ENCODE measurements at regions not wholly inside any gene's neighbourhood (a gene's known extent, or its start where the extent isn't known, plus 50 kb on each side); places are given as distances from the start of the nearest gene placed in this dataset.

GRCh38 chr2:234335661-234336228 is 161.1 kb downstream of the ARL4C start:
- peak; percentile 11 for DNase-seq (ENCODE audit: low read depth)

GRCh38 chr2:234334756-234335155 is 162.1 kb downstream of the ARL4C start:
- no peak for DNase-seq (ENCODE audit: low read depth)

- no peak for DNase-seq (ENCODE audit: low read depth)
Observed at GRCh38 chr2:234334151-234334550, 162.7 kb downstream of the ARL4C start.

GRCh38 chr2:234333168-234334130 is 163.4 kb downstream of the ARL4C start:
- no peak for DNase-seq (ENCODE audit: low read depth)

- no peak for DNase-seq (ENCODE audit: low read depth)
Observed at GRCh38 chr2:234331966-234332365, 164.9 kb downstream of the ARL4C start.

- DNase-seq (ENCODE audit: low read depth) = no peak
Observed at GRCh38 chr2:234331566-234331965, 165.3 kb downstream of the ARL4C start.

- no peak for DNase-seq (ENCODE audit: low read depth)
Observed at GRCh38 chr2:234330902-234331301, 166.0 kb downstream of the ARL4C start.

GRCh38 chr2:234329202-234329960 is 167.5 kb downstream of the ARL4C start:
- DNase-seq (ENCODE audit: low read depth) = no peak

GRCh38 chr2:234328444-234328990 is 168.4 kb downstream of the ARL4C start:
- DNase-seq (ENCODE audit: low read depth) = no peak

- no peak for DNase-seq (ENCODE audit: low read depth)
Observed at GRCh38 chr2:234326694-234327093, 170.2 kb downstream of the ARL4C start.

- DNase-seq (ENCODE audit: low read depth) = no peak
Observed at GRCh38 chr2:234324116-234324515, 172.8 kb downstream of the ARL4C start.

- no peak for DNase-seq (ENCODE audit: low read depth)
Observed at GRCh38 chr2:234322766-234323465, 174.0 kb downstream of the ARL4C start.

- DNase-seq (ENCODE audit: low read depth) = no peak
Observed at GRCh38 chr2:234320066-234320465, 176.8 kb downstream of the ARL4C start.

GRCh38 chr2:234318361-234318760 is 178.5 kb downstream of the ARL4C start:
- no peak for DNase-seq (ENCODE audit: low read depth)

GRCh38 chr2:234313558-234313957 is 183.3 kb downstream of the ARL4C start:
- DNase-seq (ENCODE audit: low read depth) = no peak

- DNase-seq (ENCODE audit: low read depth) = no peak
Observed at GRCh38 chr2:234310166-234310565, 186.7 kb downstream of the ARL4C start.

GRCh38 chr2:234309431-234309830 is 187.4 kb downstream of the ARL4C start:
- DNase-seq (ENCODE audit: low read depth) = no peak

GRCh38 chr2:234308813-234309195 is 188.1 kb downstream of the ARL4C start:
- peak; percentile 70 for DNase-seq (ENCODE audit: low read depth)

- DNase-seq (ENCODE audit: low read depth) = no peak
Observed at GRCh38 chr2:234308073-234308812, 188.6 kb downstream of the ARL4C start.

- no peak for DNase-seq (ENCODE audit: low read depth)
Observed at GRCh38 chr2:234307322-234307961, 189.4 kb downstream of the ARL4C start.

Data from stimulated activated CD4-positive, alpha-beta T cell treated with anti-CD3 and anti-CD28 coated beads, Interleukin-2, amount 100 ng/mL, for 4 hours (primary cell).